ENCODE measurements at regions not wholly inside any gene's neighbourhood (a gene's known extent, or its start where the extent isn't known, plus 50 kb on each side); places are given as distances from the start of the nearest gene placed in this dataset.
"Not testable (repeated sequence)": the region's sequence is repeated elsewhere in the genome, so short reads cannot be mapped to it uniquely, and the experiment has no call there.

DNA sequence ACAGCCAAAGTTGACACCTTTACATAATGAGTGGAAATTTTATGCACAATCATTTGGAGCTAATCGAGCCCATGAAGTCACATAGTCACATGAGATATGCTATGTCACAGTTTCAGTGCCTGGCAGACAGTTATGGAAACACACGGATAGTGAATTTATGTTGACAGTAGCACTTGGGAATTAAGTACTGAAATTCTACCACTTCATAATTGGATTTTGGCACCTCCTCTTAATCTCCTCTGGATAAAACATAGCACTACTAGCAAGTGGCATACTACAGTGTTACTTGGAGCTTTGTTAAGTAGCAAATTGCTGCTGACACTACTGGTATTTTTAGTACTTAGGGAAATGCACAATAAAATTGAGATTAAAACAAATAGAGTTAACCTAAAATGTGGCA, 1679.4 kb downstream of the OTOL1 start:
- Histone ChIP-seq H3K27me3 (no peaks in the 10 kb centered on the region), H3K9me3 (peaks cover 0 to 23% of the 10 kb centered on the region in 2 donors), H3K4me3 (no peak overlapping the region), H3K4me1 (no peaks in the 10 kb centered on the region), H3K27ac (no peak overlapping the region), H3K36me3 (no peaks in the 10 kb centered on the region)
- intact Hi-C loops (cut with DNase I), result no loop called here
- ATAC-seq, result no peak
- DNase-seq, result no peak
- TF ChIP-seq CTCF (IDR thresholded peaks at IDR 0.05), result no peak

DNA sequence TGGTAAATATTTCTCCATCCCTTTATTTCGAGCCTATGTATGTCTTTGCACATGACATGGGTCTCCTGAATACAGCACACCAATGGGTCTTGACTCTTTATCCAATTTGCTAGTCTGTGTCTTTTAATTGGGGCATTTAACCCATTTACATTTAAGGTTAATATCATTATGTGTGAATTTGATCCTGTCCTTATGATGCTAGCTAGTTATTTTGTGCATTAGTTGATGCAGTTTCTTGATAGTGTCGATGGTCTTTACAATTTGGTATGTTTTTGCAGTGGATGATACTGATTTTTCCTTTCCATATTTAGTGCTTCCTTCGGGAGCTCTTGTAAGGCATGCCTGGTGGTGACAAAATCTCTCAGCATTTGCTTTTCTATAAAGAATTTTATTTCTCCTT, 1675.9 kb downstream of the OTOL1 start:
- H3K27ac ChIP-seq; H3K4me1 ChIP-seq; ATAC-seq; DNase-seq; H3K36me3 ChIP-seq; intact Hi-C loops (cut with DNase I); H3K27me3 ChIP-seq; H3K4me3 ChIP-seq: not testable (repeated sequence)
- peaks cover 0 to 23% of the 10 kb centered on the region in 2 donors for H3K9me3 ChIP-seq

GRCh38 chr3:163166197-163166596, 1669.6 kb downstream of the OTOL1 start:
- no peaks in the 10 kb centered on the region for H3K27me3 ChIP-seq
- intact Hi-C loops (cut with DNase I), result no loop called here
- no peak for TF ChIP-seq CTCF (IDR thresholded peaks at IDR 0.05)
- no peaks in the 10 kb centered on the region for H3K4me1 ChIP-seq
- no peaks in the 10 kb centered on the region for H3K36me3 ChIP-seq
- H3K4me3 ChIP-seq, result no peak overlapping the region
- no peak for DNase-seq
- H3K9me3 ChIP-seq, result peaks cover 0 to 9% of the 10 kb centered on the region in 2 donors
- H3K27ac ChIP-seq, result no peak overlapping the region
- no peak for ATAC-seq

- H3K4me1 ChIP-seq, result no peaks in the 10 kb centered on the region
- TF ChIP-seq CTCF (IDR thresholded peaks at IDR 0.05), result no peak
- H3K27me3 ChIP-seq, result no peaks in the 10 kb centered on the region
- DNase-seq (no peak), ATAC-seq (no peak)
- H3K9me3 ChIP-seq, result peaks cover 0 to 3% of the 10 kb centered on the region in 2 donors
- H3K4me3 ChIP-seq, result no peak overlapping the region
- H3K27ac ChIP-seq, result no peak overlapping the region
- intact Hi-C loops (cut with DNase I), result no loop called here
- no peaks in the 10 kb centered on the region for H3K36me3 ChIP-seq
Observed at GRCh38 chr3:163159306-163159705, 1662.7 kb downstream of the OTOL1 start.

DNA sequence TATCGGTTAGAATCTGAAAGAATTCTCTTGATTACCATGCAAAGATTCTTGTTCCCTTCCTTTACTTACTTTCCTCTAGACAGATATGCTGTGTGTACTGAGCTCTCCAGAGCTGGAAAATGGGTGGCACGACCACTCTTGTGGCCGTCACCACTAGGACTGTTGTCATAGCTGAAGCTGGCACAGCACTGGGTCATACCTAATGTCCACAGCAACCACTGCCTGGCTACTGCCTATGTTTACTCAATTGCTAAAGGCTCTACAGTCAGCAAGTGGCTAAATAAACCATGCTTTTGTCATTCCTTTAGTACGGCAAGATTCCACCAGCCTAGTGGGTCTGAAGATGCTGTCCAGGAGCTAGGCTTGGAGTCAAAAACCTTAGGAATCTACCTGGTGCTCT, 1643.0 kb downstream of the OTOL1 start:
- no peak for TF ChIP-seq CTCF (IDR thresholded peaks at IDR 0.05)
- DNase-seq (no peak), ATAC-seq (peak; percentile 44)
- peaks cover 0 to 4% of the 10 kb centered on the region in 2 donors for H3K9me3 ChIP-seq
- no peaks in the 10 kb centered on the region for H3K4me1 ChIP-seq
- no peak overlapping the region for H3K4me3 ChIP-seq
- no peaks in the 10 kb centered on the region for H3K36me3 ChIP-seq
- no peak overlapping the region for H3K27ac ChIP-seq
- no peaks in the 10 kb centered on the region for H3K27me3 ChIP-seq
- intact Hi-C loops (cut with DNase I), result no loop called here

GRCh38 chr3:163138258-163138657, 1641.7 kb downstream of the OTOL1 start:
- intact Hi-C loops (cut with DNase I), result no loop called here
- DNase-seq (no peak), ATAC-seq (no peak)
- Histone ChIP-seq H3K4me1 (no peaks in the 10 kb centered on the region), H3K27me3 (no peaks in the 10 kb centered on the region), H3K9me3 (peaks cover 0 to 4% of the 10 kb centered on the region in 2 donors), H3K27ac (no peak overlapping the region), H3K4me3 (no peak overlapping the region), H3K36me3 (no peaks in the 10 kb centered on the region)
- no peak for TF ChIP-seq CTCF (IDR thresholded peaks at IDR 0.05)

All from left lung (tissue), 4 donors.